ENCODE measurements at regions not wholly inside any gene's neighbourhood (a gene's known extent, or its start where the extent isn't known, plus 50 kb on each side); places are given as distances from the start of the nearest gene placed in this dataset.

- intact Hi-C loops (cut with micrococcal nuclease), result no loop called here
- CTCF ChIA-PET, result no interaction called here
- no peak overlapping the region for H3K27ac Mint-ChIP-seq
- ATAC-seq (ENCODE audit: low read depth) (peak; percentile 79), DNase-seq (no peak)
- no peak overlapping the region for H3K4me3 Mint-ChIP-seq
- H3K9me3 Mint-ChIP-seq, result no peaks in the 10 kb centered on the region
- no peaks in the 10 kb centered on the region for H3K36me3 Mint-ChIP-seq (ENCODE audit: low read depth)
- peaks cover 32% of the 10 kb centered on the region for H3K27me3 Mint-ChIP-seq
- TF ChIP-seq CTCF (IDR thresholded peaks at IDR 0.05), result no peak
- POLR2A ChIA-PET, result interaction anchor here (0.6 kb wide), 1 partner anchor 53 kb away, joined by 6 read pairs; no protein-coding TSS in a partner anchor
- H3K4me1 Mint-ChIP-seq, result peaks cover 9% of the 10 kb centered on the region
These were observed 147.0 kb upstream of the PROK2 start for GRCh38 chr3:71931922-71932321.

GRCh38 chr3:71930056-71930991 is 145.4 kb upstream of the PROK2 start:
- DNase-seq, result no peak
- TF ChIP-seq CTCF (IDR thresholded peaks at IDR 0.05), result no peak
- Mint-ChIP-seq H3K9me3 (no peaks in the 10 kb centered on the region), H3K27me3 (peaks cover 34% of the 10 kb centered on the region), H3K4me1 (peaks cover 17% of the 10 kb centered on the region), H3K27ac (peak overlapping the region; percentile 19), H3K4me3 (no peak overlapping the region), H3K36me3 (ENCODE audit: low read depth) (no peaks in the 10 kb centered on the region)
- ChIA-PET CTCF (interaction anchor here (1.0 to 1.1 kb wide), 2 partner anchors 890 to 893 kb away, joined by 3 to 4 read pairs; no protein-coding TSS in a partner anchor), POLR2A (interaction anchor here (0.6 kb wide), 2 partner anchors 233 to 510 kb away, joined by 3 to 6 read pairs; no protein-coding TSS in a partner anchor)
- ATAC-seq (ENCODE audit: low read depth), result no peak
- intact Hi-C loops (cut with micrococcal nuclease), result no loop called here

- no peak for ATAC-seq (ENCODE audit: low read depth)
- CTCF ChIA-PET, result interaction anchor here (0.8 kb wide), 1 partner anchor 895 kb away, joined by 3 read pairs; no protein-coding TSS in a partner anchor
- intact Hi-C loops (cut with micrococcal nuclease), result no loop called here
These were observed 143.3 kb upstream of the PROK2 start for GRCh38 chr3:71928212-71928611.

GRCh38 chr3:71927505-71928066 is 142.6 kb upstream of the PROK2 start:
- ATAC-seq (ENCODE audit: low read depth) (no peak), DNase-seq (no peak)
- no peak for TF ChIP-seq CTCF (IDR thresholded peaks at IDR 0.05)
- Mint-ChIP-seq H3K36me3 (ENCODE audit: low read depth) (no peaks in the 10 kb centered on the region), H3K4me3 (no peak overlapping the region), H3K9me3 (no peaks in the 10 kb centered on the region), H3K27me3 (peaks cover 22% of the 10 kb centered on the region), H3K4me1 (peaks cover 17% of the 10 kb centered on the region), H3K27ac (no peak overlapping the region)
- intact Hi-C loops (cut with micrococcal nuclease), result no loop called here
- ChIA-PET POLR2A (no interaction called here), CTCF (interaction anchor here (0.8 kb wide), 1 partner anchor 895 kb away, joined by 3 read pairs; no protein-coding TSS in a partner anchor)

More at GRCh38 chr3:71928212-71928611, 143.3 kb upstream of the PROK2 start:
- TF ChIP-seq CTCF (IDR thresholded peaks at IDR 0.05), result no peak
- no peak for DNase-seq
- POLR2A ChIA-PET, result no interaction called here
- H3K4me3 Mint-ChIP-seq, result no peak overlapping the region
- no peaks in the 10 kb centered on the region for H3K9me3 Mint-ChIP-seq
- H3K27me3 Mint-ChIP-seq, result peaks cover 24% of the 10 kb centered on the region
- peaks cover 17% of the 10 kb centered on the region for H3K4me1 Mint-ChIP-seq
- no peaks in the 10 kb centered on the region for H3K36me3 Mint-ChIP-seq (ENCODE audit: low read depth)
- H3K27ac Mint-ChIP-seq, result no peak overlapping the region

GRCh38 chr3:71926616-71927015 is 141.7 kb upstream of the PROK2 start:
- H3K27me3 Mint-ChIP-seq, result peaks cover 28% of the 10 kb centered on the region
- H3K9me3 Mint-ChIP-seq, result no peaks in the 10 kb centered on the region
- TF ChIP-seq CTCF (IDR thresholded peaks at IDR 0.05), result no peak
- H3K27ac Mint-ChIP-seq, result no peak overlapping the region
- H3K4me1 Mint-ChIP-seq, result peaks cover 11% of the 10 kb centered on the region
- CTCF ChIA-PET, result interaction anchor here (1.2 kb wide), 1 partner anchor 896 kb away, joined by 10 read pairs; no protein-coding TSS in a partner anchor
- H3K4me3 Mint-ChIP-seq, result no peak overlapping the region
- no peak for ATAC-seq (ENCODE audit: low read depth)
- POLR2A ChIA-PET, result no interaction called here
- intact Hi-C loops (cut with micrococcal nuclease), result loop anchor here (1.0 kb wide), 1 partner anchor 896 kb away; no protein-coding TSS in a partner anchor
- no peak for DNase-seq
- no peaks in the 10 kb centered on the region for H3K36me3 Mint-ChIP-seq (ENCODE audit: low read depth)
